ENCODE measurements at regions not wholly inside any gene's neighbourhood (a gene's known extent, or its start where the extent isn't known, plus 50 kb on each side); places are given as distances from the start of the nearest gene placed in this dataset.

GRCh38 chr18:73879766-73880165 lies 267.9 kb downstream of the FBXO15 start (continued):
- TF ChIP-seq REST (IDR thresholded peaks at IDR 0.05; ENCODE audit: unreplicated experiment) (no peak), POLR2AphosphoS5 (IDR thresholded peaks at IDR 0.05; ENCODE audit: low read depth) (no peak), EZH2 (IDR thresholded peaks at IDR 0.05; ENCODE audit: low read depth, unreplicated experiment) (no peak), NANOG (IDR thresholded peaks at IDR 0.05; ENCODE audit: borderline replicate concordance) (no peak), CREB1 (CRISPR knock-in tag; IDR thresholded peaks at IDR 0.05; ENCODE audit: low read depth) (no peak), ZNF114 (CRISPR knock-in tag; IDR thresholded peaks at IDR 0.05) (no peak), ZNF331 (CRISPR knock-in tag; IDR thresholded peaks at IDR 0.05; ENCODE audit: low read depth) (no peak)

- no peak overlapping the region for H2AFZ ChIP-seq
- no peak overlapping the region for H3K4me3 ChIP-seq
- H3K79me2 ChIP-seq (replicated peaks; ENCODE audit: insufficient read depth): no peaks in the 10 kb centered on the region
- Mint-ChIP-seq H3K27me3 (ENCODE audit: insufficient read depth, low read depth, poor library complexity) (peaks cover 2% of the 10 kb centered on the region), H3K27ac (no peak overlapping the region), H3K4me1 (no peaks in the 10 kb centered on the region), H3K4me3 (no peak overlapping the region), H3K36me3 (ENCODE audit: low read depth) (no peaks in the 10 kb centered on the region; the same call in 2 of the 3 replicates), H3K9me3 (peaks cover 3% of the 10 kb centered on the region; the same call in 2 of the 3 replicates)
- H3K36me3 ChIP-seq (ENCODE audit: insufficient read depth): no peaks in the 10 kb centered on the region
- H3K4me2 ChIP-seq: no peak overlapping the region
- TF ChIP-seq POLR2AphosphoS5 (IDR thresholded peaks at IDR 0.05; ENCODE audit: low read depth): no peak
- TF ChIP-seq NANOG (IDR thresholded peaks at IDR 0.05; ENCODE audit: borderline replicate concordance): no peak
- TF ChIP-seq ZNF331 (CRISPR knock-in tag; IDR thresholded peaks at IDR 0.05; ENCODE audit: low read depth): no peak
- TF ChIP-seq ZNF462 (CRISPR knock-in tag; IDR thresholded peaks at IDR 0.05): no peak
- TF ChIP-seq JUNB (IDR thresholded peaks at IDR 0.05; ENCODE audit: unreplicated experiment): no peak
- no peak for TF ChIP-seq CTCF (conservative IDR thresholded peaks at IDR 0.05; ENCODE audit: low read depth in 2 of 2)
- TF ChIP-seq ZNF114 (CRISPR knock-in tag; IDR thresholded peaks at IDR 0.05): no peak
- no peak for TF ChIP-seq CREB1 (CRISPR knock-in tag; IDR thresholded peaks at IDR 0.05; ENCODE audit: low read depth)
- no peak for TF ChIP-seq STAT1 (IDR thresholded peaks at IDR 0.05; ENCODE audit: unreplicated experiment)
- no peak for TF ChIP-seq EZH2phosphoT487 (IDR thresholded peaks at IDR 0.05; ENCODE audit: unreplicated experiment)
- TF ChIP-seq EZH2 (IDR thresholded peaks at IDR 0.05; ENCODE audit: low read depth, unreplicated experiment): no peak
- H3K4me1 ChIP-seq (ENCODE audit: insufficient read depth): no peaks in the 10 kb centered on the region
- H4K20me1 ChIP-seq (replicated peaks; ENCODE audit: insufficient read depth): no peaks in the 10 kb centered on the region
- H3F3A ChIP-seq (replicated peaks; ENCODE audit: low read depth): no peaks in the 10 kb centered on the region
- no peak overlapping the region for H3K27ac ChIP-seq (ENCODE audit: low read depth)
- no peak for DNase-seq (ENCODE audit: low spot score)
- no peak for ATAC-seq
- peaks cover 6% of the 10 kb centered on the region; the same call in 1 of the 2 replicates for H3K9me2 ChIP-seq (ENCODE audit: insufficient read depth)
- H3K27me3 ChIP-seq (ENCODE audit: insufficient read depth): no peaks in the 10 kb centered on the region
These were observed 268.3 kb downstream of the FBXO15 start for GRCh38 chr18:73879328-73879727.

All from GM23338 (cell line).